ENCODE measurements at regions not wholly inside any gene's neighbourhood (a gene's known extent, or its start where the extent isn't known, plus 50 kb on each side); places are given as distances from the start of the nearest gene placed in this dataset.

- H3F3A ChIP-seq (ENCODE audit: insufficient read depth, low read depth), result no peaks in the 10 kb centered on the region
- no peak for DNase-seq
- no peaks in the 10 kb centered on the region for H3K79me2 ChIP-seq (ENCODE audit: low read depth)
- H3K27me3 ChIP-seq (ENCODE audit: insufficient read depth, low read depth), result no peaks in the 10 kb centered on the region
- no peak overlapping the region for H3K27ac ChIP-seq
- no peaks in the 10 kb centered on the region for H3K4me1 ChIP-seq (replicated peaks; ENCODE audit: insufficient read depth)
- no peaks in the 10 kb centered on the region for H3K36me3 ChIP-seq (ENCODE audit: low read depth)
- H3K9me3 ChIP-seq (ENCODE audit: insufficient read depth, low read depth), result no peaks in the 10 kb centered on the region
- intact Hi-C loops (cut with micrococcal nuclease; ENCODE audit: unreplicated experiment), result no loop called here
- H4K20me1 ChIP-seq (ENCODE audit: insufficient read depth), result no peaks in the 10 kb centered on the region
- H3K4me3 ChIP-seq, result no peak overlapping the region
- no peaks in the 10 kb centered on the region for H3K9me2 ChIP-seq (ENCODE audit: insufficient read depth)
- no TSS peak for BruUV-seq (replicated peaks)
- TF ChIP-seq CTCF (conservative IDR thresholded peaks at IDR 0.05), result no peak
- no peak for TF ChIP-seq EZH2 (IDR thresholded peaks at IDR 0.05; ENCODE audit: low read depth)
- POLR2A ChIA-PET (ENCODE audit: unreplicated experiment), result no interaction called here
- H2AFZ ChIP-seq, result no peak overlapping the region
- H3K4me2 ChIP-seq, result no peak overlapping the region
- CTCF ChIA-PET, result no interaction called here
Observed at GRCh38 chr10:9275861-9276260, 1221.4 kb downstream of the GATA3 start.

GRCh38 chr10:9285690-9286089, 1231.2 kb downstream of the GATA3 start:
- no peak overlapping the region for H3K27ac ChIP-seq
- H4K20me1 ChIP-seq (ENCODE audit: insufficient read depth), result no peaks in the 10 kb centered on the region
- no TSS peak for BruUV-seq (replicated peaks)
- no peak overlapping the region for H3K4me2 ChIP-seq
- H2AFZ ChIP-seq, result no peak overlapping the region
- POLR2A ChIA-PET (ENCODE audit: unreplicated experiment), result no interaction called here
- no peaks in the 10 kb centered on the region for H3F3A ChIP-seq (ENCODE audit: insufficient read depth, low read depth)
- H3K9me3 ChIP-seq (ENCODE audit: insufficient read depth, low read depth), result no peaks in the 10 kb centered on the region
- CTCF ChIA-PET, result no interaction called here
- no peak for TF ChIP-seq EZH2 (IDR thresholded peaks at IDR 0.05; ENCODE audit: low read depth)
- TF ChIP-seq CTCF (conservative IDR thresholded peaks at IDR 0.05), result no peak
- H3K4me3 ChIP-seq, result no peak overlapping the region
- intact Hi-C loops (cut with micrococcal nuclease; ENCODE audit: unreplicated experiment), result no loop called here
- no peaks in the 10 kb centered on the region for H3K79me2 ChIP-seq (ENCODE audit: low read depth)
- no peak for DNase-seq
- H3K36me3 ChIP-seq (ENCODE audit: low read depth), result no peaks in the 10 kb centered on the region
- no peaks in the 10 kb centered on the region for H3K4me1 ChIP-seq (replicated peaks; ENCODE audit: insufficient read depth)
- no peaks in the 10 kb centered on the region for H3K27me3 ChIP-seq (ENCODE audit: insufficient read depth, low read depth)
- H3K9me2 ChIP-seq (ENCODE audit: insufficient read depth), result no peaks in the 10 kb centered on the region; the same call in 1 of the 2 replicates

- intact Hi-C loops (cut with micrococcal nuclease; ENCODE audit: unreplicated experiment), result no loop called here
- Histone ChIP-seq H3K27ac (no peak overlapping the region), H3K27me3 (ENCODE audit: insufficient read depth, low read depth) (no peaks in the 10 kb centered on the region), H3K9me2 (ENCODE audit: insufficient read depth) (no peaks in the 10 kb centered on the region; the same call in 1 of the 2 replicates), H3K4me2 (no peak overlapping the region), H2AFZ (no peak overlapping the region), H3K4me1 (replicated peaks; ENCODE audit: insufficient read depth) (no peaks in the 10 kb centered on the region), H4K20me1 (ENCODE audit: insufficient read depth) (no peaks in the 10 kb centered on the region), H3K79me2 (ENCODE audit: low read depth) (no peaks in the 10 kb centered on the region), H3K4me3 (no peak overlapping the region), H3K9me3 (ENCODE audit: insufficient read depth, low read depth) (no peaks in the 10 kb centered on the region), H3F3A (ENCODE audit: insufficient read depth, low read depth) (no peaks in the 10 kb centered on the region), H3K36me3 (ENCODE audit: low read depth) (no peaks in the 10 kb centered on the region)
- BruUV-seq (replicated peaks), result no TSS peak
- ChIA-PET POLR2A (ENCODE audit: unreplicated experiment) (no interaction called here), CTCF (no interaction called here)
- TF ChIP-seq CTCF (conservative IDR thresholded peaks at IDR 0.05) (no peak), EZH2 (IDR thresholded peaks at IDR 0.05; ENCODE audit: low read depth) (no peak)
- DNase-seq, result no peak
Observed at GRCh38 chr10:9289811-9290210, 1235.3 kb downstream of the GATA3 start.
